BE2C (cell line): ENCODE measurements at regions not wholly inside any gene's neighbourhood (a gene's known extent, or its start where the extent isn't known, plus 50 kb on each side); places are given as distances from the start of the nearest gene placed in this dataset.

Experiments
- DNase-seq: peaks from one replicate; pipeline ENCODE4 v3.0.0-alpha.2; 2020
- H3K27me3 ChIP-seq: fragments of 250-450 bp; sonication (Bioruptor Pico); 2 replicates; pipeline ENCODE4 v1.5.1; 2020; ENCODE audit warnings: mild to moderate bottlenecking
- H3K36me3 ChIP-seq: fragments of 250-450 bp; sonication (Bioruptor Pico); 2 replicates; pipeline ENCODE4 v1.5.1; 2020; ENCODE audit warnings: mild to moderate bottlenecking
- H3K4me1 ChIP-seq: fragments of 250-450 bp; sonication (Bioruptor Pico); 2 replicates; pipeline ENCODE4 v1.5.1; 2020
- H3K4me3 ChIP-seq: 2 replicates; pipeline ENCODE4 v1.5.1; 2011; ENCODE audit warnings: low read depth, low read length
- H3K9me3 ChIP-seq: fragments of 250-450 bp; sonication (Bioruptor Pico); 2 replicates; pipeline ENCODE4 v1.5.1; 2020
- CTCF ChIP-seq: IDR thresholded peaks from 2 replicates; pipeline ENCODE4 v1.5.1; 2012; ENCODE audit warnings: mild to moderate bottlenecking, low read depth, low read length

- H3K9me3 ChIP-seq = no peaks in the 10 kb centered on the region
Measured at GRCh38 chr15:79541196-79541595, 109.1 kb downstream of the MINAR1 start.

GRCh38 chr15:79543097-79543496, 111.0 kb downstream of the MINAR1 start:
- no peaks in the 10 kb centered on the region for H3K9me3 ChIP-seq
- no peak overlapping the region for H3K4me3 ChIP-seq
- H3K36me3 ChIP-seq = no peaks in the 10 kb centered on the region
- peak; percentile 34 for TF ChIP-seq CTCF
- DNase-seq = no peak
- H3K4me1 ChIP-seq = no peaks in the 10 kb centered on the region
- H3K27me3 ChIP-seq = no peaks in the 10 kb centered on the region

More at GRCh38 chr15:79541196-79541595, 109.1 kb downstream of the MINAR1 start:
- Histone ChIP-seq H3K4me3 (no peak overlapping the region), H3K36me3 (no peaks in the 10 kb centered on the region), H3K27me3 (no peaks in the 10 kb centered on the region), H3K4me1 (no peaks in the 10 kb centered on the region)
- TF ChIP-seq CTCF = no peak
- DNase-seq = peak; percentile 19

- no peak overlapping the region for H3K4me3 ChIP-seq
- H3K36me3 ChIP-seq = no peaks in the 10 kb centered on the region
- H3K4me1 ChIP-seq = no peaks in the 10 kb centered on the region
- no peaks in the 10 kb centered on the region for H3K27me3 ChIP-seq
- no peaks in the 10 kb centered on the region for H3K9me3 ChIP-seq
- TF ChIP-seq CTCF = no peak
- no peak for DNase-seq
Measured at GRCh38 chr15:79549196-79549595, 117.1 kb downstream of the MINAR1 start.

- H3K36me3 ChIP-seq = no peaks in the 10 kb centered on the region
- no peak for TF ChIP-seq CTCF
- DNase-seq = no peak
- H3K4me1 ChIP-seq = peaks cover 8% of the 10 kb centered on the region
- H3K27me3 ChIP-seq = no peaks in the 10 kb centered on the region; the same call in 1 of the 2 replicates
- no peak overlapping the region for H3K4me3 ChIP-seq
- no peaks in the 10 kb centered on the region for H3K9me3 ChIP-seq
Measured at GRCh38 chr15:79560384-79560783, 128.2 kb downstream of the MINAR1 start.

GRCh38 chr15:79561982-79562381, 129.8 kb downstream of the MINAR1 start:
- no peak for DNase-seq
- H3K4me1 ChIP-seq = peaks cover 8% of the 10 kb centered on the region
- peak overlapping the region; percentile 49 for H3K4me3 ChIP-seq
- no peaks in the 10 kb centered on the region; the same call in 1 of the 2 replicates for H3K27me3 ChIP-seq
- no peaks in the 10 kb centered on the region for H3K36me3 ChIP-seq
- no peaks in the 10 kb centered on the region for H3K9me3 ChIP-seq
- TF ChIP-seq CTCF = no peak

- no peak for TF ChIP-seq CTCF
- Histone ChIP-seq H3K4me3 (peak overlapping the region; percentile 49), H3K9me3 (no peaks in the 10 kb centered on the region; the same call in 1 of the 2 replicates), H3K4me1 (peaks cover 8% of the 10 kb centered on the region), H3K27me3 (no peaks in the 10 kb centered on the region; the same call in 1 of the 2 replicates), H3K36me3 (no peaks in the 10 kb centered on the region)
- no peak for DNase-seq
Measured at GRCh38 chr15:79562403-79562815, 130.3 kb downstream of the MINAR1 start.
